Activated B cell treated with CpG ODN at 0.5 μM for 24 hours (primary cell): ENCODE measurements at regions not wholly inside any gene's neighbourhood (a gene's known extent, or its start where the extent isn't known, plus 50 kb on each side); places are given as distances from the start of the nearest gene placed in this dataset.

Source experiments
- ATAC-seq: fragments of 200-7000 bp; cut with Tn5 transposase; one replicate; pipeline ENCODE4 v1.10.0; 2021; ENCODE audit warnings: low read depth, mild to moderate bottlenecking, moderate library complexity
- CTCF ChIA-PET: fragments of 350-600 bp; sonication (Branson Sonifier 250); formaldehyde crosslinking; loops from one replicate; lab custom pipeline; 2021; ENCODE audit warnings: antibody characterized with exemption; lab: Charles Lee
- POLR2A ChIA-PET: fragments of 350-600 bp; sonication (Branson Sonifier 250); formaldehyde crosslinking; loops from one replicate; lab custom pipeline; 2021; ENCODE audit warnings: antibody characterized with exemption; lab: Charles Lee
- DNase-seq: peaks from one replicate; pipeline ENCODE4 v3.0.0; 2022
- H3K27ac Mint-ChIP-seq: one replicate; pipeline ENCODE4 v1.8.0; 2020; ENCODE audit warnings: mixed read lengths
- H3K27me3 Mint-ChIP-seq: one replicate; pipeline ENCODE4 v1.8.0; 2021; ENCODE audit warnings: mixed read lengths
- H3K36me3 Mint-ChIP-seq: one replicate; pipeline ENCODE4 v1.8.0; 2021; ENCODE audit warnings: low read depth, mixed read lengths
- H3K4me1 Mint-ChIP-seq: one replicate; pipeline ENCODE4 v1.8.0; 2021; ENCODE audit warnings: mixed read lengths
- H3K4me3 Mint-ChIP-seq: one replicate; pipeline ENCODE4 v1.8.0; 2020; ENCODE audit warnings: mild to moderate bottlenecking, mixed read lengths
- H3K9me3 Mint-ChIP-seq: one replicate; pipeline ENCODE4 v1.8.0; 2020; ENCODE audit warnings: mixed read lengths
- CTCF ChIP-seq: fragments of 200-600 bp; IDR thresholded peaks from one replicate; pipeline ENCODE4 v1.8.0; 2022; ENCODE audit warnings: antibody characterized with exemption, mild to moderate bottlenecking
- intact Hi-C: fragments of 100-400 bp; cut with micrococcal nuclease; formaldehyde crosslinking; loops from one replicate; pipeline ENCODE4 v1.15.1; 2024

- intact Hi-C loops = no loop called here
- DNase-seq (no peak), ATAC-seq (no peak)
- TF ChIP-seq CTCF = no peak
- ChIA-PET CTCF (no interaction called here), POLR2A (no interaction called here)
- peaks cover 1% of the 10 kb centered on the region for H3K36me3 Mint-ChIP-seq
- H3K4me1 Mint-ChIP-seq = peaks cover 30% of the 10 kb centered on the region
- no peak overlapping the region for H3K4me3 Mint-ChIP-seq
- H3K27me3 Mint-ChIP-seq = no peaks in the 10 kb centered on the region
- H3K27ac Mint-ChIP-seq = no peak overlapping the region
- H3K9me3 Mint-ChIP-seq = no peaks in the 10 kb centered on the region
These were observed 119.1 kb downstream of the NDUFA10 start for GRCh38 chr2:239905884-239906654.

DNA sequence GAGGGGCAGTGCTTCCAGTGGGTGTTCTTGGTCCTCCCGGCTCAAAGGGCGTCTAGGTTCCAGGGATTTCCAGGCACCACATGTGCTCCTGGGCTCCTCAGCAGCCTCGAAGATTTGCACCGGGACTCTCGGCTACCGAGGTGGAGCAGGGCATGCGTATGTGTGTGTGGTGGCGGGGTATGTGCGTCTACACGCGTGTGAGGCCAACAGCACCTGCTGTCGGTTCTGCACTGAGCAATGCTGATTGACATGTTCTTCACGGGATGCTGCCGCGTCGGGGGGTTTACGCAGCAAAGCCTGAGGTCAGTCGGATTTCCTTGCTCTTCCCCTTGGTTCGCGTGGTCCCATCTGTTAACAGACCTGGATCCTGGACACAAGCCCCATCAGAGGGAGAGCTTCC lies 119.8 kb downstream of the NDUFA10 start:
- no peak overlapping the region for H3K27ac Mint-ChIP-seq

GRCh38 chr2:239904496-239904895 lies 120.6 kb downstream of the NDUFA10 start:
- no peaks in the 10 kb centered on the region for H3K9me3 Mint-ChIP-seq
- CTCF ChIA-PET = no interaction called here
- POLR2A ChIA-PET = no interaction called here
- no peaks in the 10 kb centered on the region for H3K27me3 Mint-ChIP-seq
- peaks cover 14% of the 10 kb centered on the region for H3K4me1 Mint-ChIP-seq
- TF ChIP-seq CTCF = no peak
- peaks cover 1% of the 10 kb centered on the region for H3K36me3 Mint-ChIP-seq
- intact Hi-C loops = no loop called here
- DNase-seq = no peak
- no peak overlapping the region for H3K4me3 Mint-ChIP-seq
- no peak overlapping the region for H3K27ac Mint-ChIP-seq
- ATAC-seq = no peak

More for the DNA sequence above, 119.8 kb downstream of the NDUFA10 start:
- H3K36me3 Mint-ChIP-seq = peaks cover 1% of the 10 kb centered on the region
- no peaks in the 10 kb centered on the region for H3K9me3 Mint-ChIP-seq
- H3K4me3 Mint-ChIP-seq = no peak overlapping the region
- POLR2A ChIA-PET = no interaction called here
- ATAC-seq (no peak), DNase-seq (no peak)
- intact Hi-C loops = no loop called here
- CTCF ChIA-PET = no interaction called here
- no peak for TF ChIP-seq CTCF
- peaks cover 23% of the 10 kb centered on the region for H3K4me1 Mint-ChIP-seq
- no peaks in the 10 kb centered on the region for H3K27me3 Mint-ChIP-seq

DNA sequence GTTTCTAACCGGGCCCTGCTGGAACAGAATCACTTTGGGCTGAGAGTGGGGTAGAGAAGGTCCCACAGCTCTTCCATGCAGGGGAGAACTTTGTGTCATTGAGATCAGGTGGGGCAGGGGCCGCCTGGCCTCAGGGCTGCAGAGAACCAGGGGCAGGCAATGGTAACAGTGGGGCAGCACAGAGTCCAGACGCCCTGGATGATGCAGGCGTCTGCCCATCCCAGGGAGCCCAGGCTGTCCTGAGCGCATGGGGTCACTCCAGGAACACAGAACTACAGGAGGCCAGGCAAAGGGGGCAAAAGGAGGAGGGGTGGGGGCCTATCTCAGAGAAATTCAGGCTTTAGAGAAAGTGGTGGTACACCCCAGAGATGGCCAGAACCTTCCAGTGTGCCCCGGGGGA lies 121.3 kb downstream of the NDUFA10 start:
- peaks cover 8% of the 10 kb centered on the region for H3K4me1 Mint-ChIP-seq
- DNase-seq (no peak), ATAC-seq (no peak)
- H3K27me3 Mint-ChIP-seq = no peaks in the 10 kb centered on the region
- POLR2A ChIA-PET = no interaction called here
- no peak overlapping the region for H3K27ac Mint-ChIP-seq
- no peak overlapping the region for H3K4me3 Mint-ChIP-seq
- TF ChIP-seq CTCF = no peak
- peaks cover 1% of the 10 kb centered on the region for H3K36me3 Mint-ChIP-seq
- H3K9me3 Mint-ChIP-seq = no peaks in the 10 kb centered on the region
- CTCF ChIA-PET = no interaction called here
- intact Hi-C loops = no loop called here

DNA sequence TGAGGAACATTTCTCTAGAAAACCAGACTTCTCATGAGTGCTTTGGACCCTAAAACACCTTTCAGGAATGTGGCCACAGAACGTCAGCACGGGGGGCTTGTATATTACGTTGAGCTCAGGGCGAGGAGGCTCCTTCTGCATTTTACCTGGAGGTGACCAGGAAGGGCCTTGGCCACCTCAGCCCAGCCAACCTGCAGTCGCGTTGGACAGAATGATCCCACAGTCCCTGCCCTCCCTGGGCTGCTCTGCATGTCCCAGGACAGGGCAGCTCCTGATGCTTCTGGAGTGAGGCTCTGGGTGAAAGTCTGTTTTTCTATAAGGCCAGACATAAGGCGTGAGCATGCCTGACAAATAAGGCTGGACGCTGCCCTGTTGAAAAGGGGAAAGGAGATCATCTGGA lies 121.9 kb downstream of the NDUFA10 start:
- intact Hi-C loops = no loop called here
- no peaks in the 10 kb centered on the region for H3K9me3 Mint-ChIP-seq
- ChIA-PET POLR2A (no interaction called here), CTCF (no interaction called here)
- H3K27ac Mint-ChIP-seq = no peak overlapping the region
- H3K4me3 Mint-ChIP-seq = no peak overlapping the region
- no peak for TF ChIP-seq CTCF
- H3K27me3 Mint-ChIP-seq = no peaks in the 10 kb centered on the region
- no peak for DNase-seq
- peaks cover 1% of the 10 kb centered on the region for H3K36me3 Mint-ChIP-seq
- H3K4me1 Mint-ChIP-seq = peaks cover 2% of the 10 kb centered on the region
- ATAC-seq = no peak
